ENCODE measurements at regions not wholly inside any gene's neighbourhood (a gene's known extent, or its start where the extent isn't known, plus 50 kb on each side); places are given as distances from the start of the nearest gene placed in this dataset.

DNA sequence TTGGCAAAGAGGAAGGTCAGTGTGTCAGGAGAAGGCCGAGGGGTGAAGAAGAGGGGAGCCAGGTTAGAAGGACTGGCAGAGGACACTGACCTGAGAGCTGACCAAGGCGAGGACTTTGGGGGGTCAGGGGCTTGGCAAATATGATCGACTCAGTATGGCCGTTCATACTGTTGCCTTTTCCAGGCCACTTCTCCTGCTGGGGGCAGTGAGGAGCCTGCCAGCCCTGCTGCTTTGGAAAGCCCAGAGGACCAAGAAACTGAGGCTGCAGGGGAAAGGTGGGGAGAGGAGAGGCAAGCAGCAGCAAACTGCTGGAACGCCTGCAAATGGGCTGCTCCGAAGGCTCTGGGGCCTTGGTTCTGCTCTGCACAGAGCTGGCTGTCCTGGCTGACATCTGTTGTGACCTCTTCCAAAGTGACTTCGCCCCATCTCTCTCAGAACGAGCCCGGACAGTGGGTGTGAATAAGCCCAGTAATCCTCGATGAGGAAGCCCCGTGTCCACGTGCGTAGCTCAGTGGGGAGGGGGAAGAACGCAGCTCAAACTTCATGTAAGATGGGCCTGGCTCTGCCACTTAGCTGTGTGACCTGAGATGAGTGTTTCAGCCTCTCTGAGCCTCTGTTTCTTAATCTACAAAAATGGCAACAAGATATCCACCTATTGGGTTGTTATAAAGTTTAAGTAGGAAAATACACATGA, 111.3 kb downstream of the SALL1 start:
- ChIA-PET CTCF (no interaction called here), POLR2A (no interaction called here)

DNA sequence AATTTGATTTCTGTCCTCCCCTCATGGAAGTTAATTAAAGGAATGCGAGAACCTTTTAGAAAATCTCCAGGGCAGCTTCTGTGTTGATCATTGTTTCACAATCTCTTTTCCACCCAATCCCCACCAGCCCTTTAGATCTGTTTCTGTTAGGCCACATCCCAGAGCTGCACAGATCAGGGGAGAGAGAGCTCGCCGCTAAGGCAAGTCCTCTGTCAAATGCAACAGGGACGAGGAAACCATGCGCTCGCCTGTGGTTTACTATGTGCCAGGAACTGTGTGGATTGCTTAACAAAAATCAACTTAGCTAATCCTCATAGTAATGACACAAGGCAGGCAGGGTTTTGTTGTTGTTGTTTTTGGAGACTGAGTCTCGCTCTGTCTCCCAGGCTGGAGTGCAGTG, 115.4 kb downstream of the SALL1 start:
- ChIA-PET CTCF (no interaction called here), POLR2A (no interaction called here)

GRCh38 chr16:51035110-51035498, 116.0 kb downstream of the SALL1 start:
- POLR2A ChIA-PET = no interaction called here
- CTCF ChIA-PET = interaction anchor here (0.6 kb wide), 1 partner anchor 1105 kb away, joined by 3 read pairs; no protein-coding TSS in a partner anchor

- POLR2A ChIA-PET = no interaction called here
- CTCF ChIA-PET = interaction anchor here (0.6 kb wide), 1 partner anchor 1104 kb away, joined by 3 read pairs; no protein-coding TSS in a partner anchor
Observed at GRCh38 chr16:51034481-51035109, 116.5 kb downstream of the SALL1 start.

- ChIA-PET CTCF (no interaction called here), POLR2A (no interaction called here)
Observed at GRCh38 chr16:51031598-51031997, 119.5 kb downstream of the SALL1 start.

- POLR2A ChIA-PET = no interaction called here
- CTCF ChIA-PET = no interaction called here
Observed at GRCh38 chr16:51030516-51030915, 120.6 kb downstream of the SALL1 start.

DNA sequence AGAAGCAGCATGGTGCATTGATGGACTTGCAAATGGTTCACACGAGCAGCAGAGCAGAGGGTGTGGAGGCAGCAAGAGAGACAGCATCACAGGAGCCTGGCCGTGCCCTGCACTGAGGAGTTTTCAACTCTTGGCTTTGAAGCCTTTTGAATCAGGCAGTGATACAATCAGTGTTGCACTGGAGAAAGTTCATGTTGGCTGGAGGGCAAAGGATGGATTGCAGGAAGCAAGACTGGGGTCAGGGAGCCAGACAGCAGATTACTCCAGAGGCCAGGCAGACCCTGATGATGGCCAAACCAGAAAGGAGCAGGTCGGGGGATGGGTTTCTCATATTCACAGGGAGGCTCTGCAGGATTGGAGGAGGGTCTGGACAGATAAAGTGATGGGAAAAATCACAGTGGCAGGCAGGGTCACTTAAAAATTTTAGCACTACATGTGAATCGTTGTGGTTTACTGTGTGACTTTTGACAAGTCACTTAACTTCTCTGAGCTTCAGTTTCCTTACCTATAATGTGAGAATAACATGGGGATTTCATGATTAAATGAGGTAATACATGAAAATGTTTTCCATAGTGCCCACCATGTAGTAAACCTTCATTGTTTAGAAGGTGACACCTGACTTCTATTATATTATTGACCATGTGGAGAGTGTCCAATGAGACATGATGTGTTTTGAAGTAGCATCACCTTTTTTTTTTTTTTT, 125.3 kb downstream of the SALL1 start:
- POLR2A ChIA-PET = no interaction called here
- CTCF ChIA-PET = no interaction called here

GRCh38 chr16:51024703-51025102, 126.4 kb downstream of the SALL1 start:
- POLR2A ChIA-PET = no interaction called here
- CTCF ChIA-PET = no interaction called here

DNA sequence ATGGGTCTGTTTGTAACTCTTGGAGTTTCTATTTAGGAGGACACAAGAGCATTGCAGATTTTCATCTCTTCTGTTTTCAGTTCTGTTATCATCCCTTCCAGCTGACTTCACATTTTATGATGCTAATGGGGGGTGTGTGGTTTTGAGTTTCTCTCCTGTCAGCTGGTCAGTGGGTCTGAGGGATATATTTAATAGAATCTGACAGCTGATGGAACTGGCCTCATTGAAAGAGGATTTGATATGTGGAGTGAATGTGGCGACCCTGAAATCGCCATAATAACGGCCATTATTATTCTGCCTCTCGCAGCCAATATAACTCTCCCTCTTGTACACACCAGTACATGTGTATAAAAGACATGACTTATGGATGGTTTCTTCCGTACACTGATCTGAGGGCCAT, 128.1 kb downstream of the SALL1 start:
- CTCF ChIA-PET = no interaction called here
- POLR2A ChIA-PET = no interaction called here

DNA sequence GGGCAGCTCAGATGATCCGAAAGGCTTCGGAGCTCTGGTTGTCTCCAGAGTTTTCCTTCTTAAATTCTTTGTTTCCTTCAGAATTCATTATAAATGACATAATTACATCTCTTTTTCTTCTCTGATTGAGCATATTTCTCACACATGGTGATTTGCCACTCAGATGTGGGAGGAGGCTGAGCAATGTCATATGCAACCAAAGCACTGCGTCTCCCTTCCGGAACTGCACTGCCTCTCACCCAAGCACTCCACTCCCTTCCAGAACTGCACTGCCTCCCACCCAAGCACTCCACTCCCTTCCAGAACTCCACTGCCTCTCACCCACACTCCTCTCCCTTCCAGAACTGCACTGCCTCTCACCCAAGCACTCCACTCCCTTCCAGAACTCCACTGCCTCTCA, 131.5 kb downstream of the SALL1 start:
- ChIA-PET CTCF (no interaction called here), POLR2A (no interaction called here)

DNA sequence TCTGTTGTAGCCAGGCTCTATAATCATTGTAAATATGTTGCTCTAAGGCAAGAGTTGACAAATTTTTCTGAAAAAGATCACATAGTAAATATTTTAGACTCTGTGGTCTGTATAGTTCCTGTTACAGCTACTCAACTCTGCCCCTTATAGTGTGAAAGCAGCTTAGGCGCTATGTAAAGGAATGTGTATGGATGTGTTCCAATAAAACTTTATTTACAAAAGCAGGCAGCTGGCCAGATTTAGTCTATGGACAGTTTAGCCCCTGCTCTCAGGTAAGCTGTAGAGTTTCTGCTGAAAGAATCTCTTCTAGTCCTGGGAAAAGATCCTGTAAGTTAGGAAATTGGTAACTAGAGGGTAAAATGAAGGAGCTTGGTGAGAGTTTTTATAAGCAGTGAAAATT, 133.1 kb downstream of the SALL1 start:
- ChIA-PET POLR2A (no interaction called here), CTCF (no interaction called here)

DNA sequence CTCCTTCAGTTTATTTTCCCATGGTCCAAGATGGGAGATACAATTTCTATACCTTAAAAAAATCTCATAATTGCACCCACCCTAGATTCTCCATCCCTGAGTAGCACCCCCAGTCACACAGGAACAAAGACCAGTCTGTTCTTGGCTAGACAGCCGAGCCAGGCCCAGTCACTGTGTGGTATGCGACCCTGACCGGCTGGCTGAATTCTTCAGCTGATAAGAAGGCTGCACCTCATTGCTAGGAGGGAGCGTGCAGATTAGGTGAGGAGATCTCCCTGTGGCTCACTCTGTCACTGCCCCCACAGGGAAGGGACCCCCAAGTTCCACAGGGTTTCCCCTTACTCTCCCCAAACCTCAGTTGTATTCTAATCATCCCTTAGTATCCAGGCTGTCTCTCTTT, 138.7 kb downstream of the SALL1 start:
- ChIA-PET POLR2A (no interaction called here), CTCF (no interaction called here)

DNA sequence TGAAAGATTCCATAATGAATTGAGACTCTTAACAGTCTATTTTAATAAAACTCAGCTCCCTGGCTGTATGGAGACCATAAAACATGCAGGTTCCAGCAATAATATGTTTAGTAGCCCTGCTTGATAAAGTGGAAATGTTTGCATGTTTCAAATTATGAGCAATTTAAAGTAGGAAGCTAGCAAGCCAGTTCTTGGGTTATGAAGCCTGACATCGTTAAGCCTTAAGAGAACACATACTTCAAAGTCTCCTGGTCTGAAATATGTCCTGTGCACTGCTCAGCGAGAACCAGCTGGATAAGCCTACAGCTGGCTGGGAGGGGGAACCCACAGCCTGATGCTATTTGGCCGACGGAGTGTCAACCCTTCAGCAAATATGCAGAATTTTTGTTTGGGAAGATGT, 140.3 kb downstream of the SALL1 start:
- CTCF ChIA-PET = no interaction called here
- POLR2A ChIA-PET = no interaction called here

- POLR2A ChIA-PET = no interaction called here
- CTCF ChIA-PET = no interaction called here
Observed at GRCh38 chr16:51009813-51010212, 141.3 kb downstream of the SALL1 start.

DNA sequence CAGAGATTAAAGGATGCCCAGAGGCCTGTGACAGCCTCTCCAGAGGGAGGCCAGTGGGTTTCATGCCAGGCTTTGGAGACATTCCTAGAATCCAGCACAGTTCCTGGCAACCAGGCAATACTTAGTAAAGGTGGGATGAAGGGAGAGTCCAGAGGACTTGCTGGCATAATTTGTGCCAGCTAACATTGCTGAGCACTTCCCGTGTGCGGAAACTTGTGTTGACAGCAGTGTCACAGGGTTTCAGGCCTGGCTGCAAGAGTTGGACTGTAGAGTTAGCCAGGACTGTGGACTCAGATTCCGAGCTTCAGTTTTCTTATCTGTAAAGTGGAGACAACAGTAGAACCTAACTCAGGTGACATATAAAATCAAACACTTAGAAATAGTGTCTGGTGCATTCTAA, 141.7 kb downstream of the SALL1 start:
- POLR2A ChIA-PET = no interaction called here

DNA sequence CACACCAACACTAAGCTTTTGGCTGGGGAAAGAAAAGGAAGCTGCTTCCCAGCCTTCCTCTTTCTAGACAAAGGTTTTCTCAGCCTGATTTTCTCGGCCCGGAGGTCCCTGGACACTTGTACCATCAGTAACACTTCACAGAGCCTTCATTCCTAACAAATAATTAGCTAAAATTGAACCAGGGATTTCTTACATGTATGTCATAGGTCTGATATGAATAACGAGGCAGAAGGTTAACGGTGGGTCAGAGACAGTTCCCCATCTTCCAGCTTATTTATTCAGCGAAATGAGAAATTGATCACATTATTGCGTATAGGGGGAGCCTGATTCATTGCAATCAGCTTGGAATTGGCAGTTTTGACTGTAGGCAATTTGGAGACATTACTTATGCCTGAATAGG, 142.5 kb downstream of the SALL1 start:
- CTCF ChIA-PET = no interaction called here
- POLR2A ChIA-PET = no interaction called here

More for the DNA sequence above, 141.7 kb downstream of the SALL1 start:
- CTCF ChIA-PET = no interaction called here

DNA sequence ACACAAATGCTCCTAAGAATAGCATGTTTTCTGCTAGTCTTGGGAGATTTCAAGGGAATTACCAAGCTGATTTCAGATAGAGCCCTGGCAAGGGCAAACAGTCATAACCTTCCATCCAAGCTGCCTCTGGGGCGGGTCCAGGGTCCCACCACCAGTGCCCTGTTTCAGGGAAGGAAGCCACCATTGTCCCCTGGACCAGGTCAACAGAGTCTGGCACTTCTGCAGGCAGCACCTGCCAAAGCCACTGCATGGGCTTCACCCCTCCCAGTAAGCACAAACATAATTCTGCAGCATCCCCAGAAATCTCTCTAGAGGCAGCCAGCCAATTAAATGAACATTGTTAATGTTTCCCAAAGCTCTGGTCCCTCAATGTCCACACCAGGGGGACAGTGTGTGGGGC, 143.0 kb downstream of the SALL1 start:
- CTCF ChIA-PET = no interaction called here

GRCh38 chr16:51003850-51004566, 147.1 kb downstream of the SALL1 start:
- POLR2A ChIA-PET = interaction anchor here (0.6 kb wide), 1 partner anchor 129 kb away, joined by 4 read pairs; no protein-coding TSS in a partner anchor
- CTCF ChIA-PET = no interaction called here

More for the DNA sequence above, 143.0 kb downstream of the SALL1 start:
- POLR2A ChIA-PET = no interaction called here

DNA sequence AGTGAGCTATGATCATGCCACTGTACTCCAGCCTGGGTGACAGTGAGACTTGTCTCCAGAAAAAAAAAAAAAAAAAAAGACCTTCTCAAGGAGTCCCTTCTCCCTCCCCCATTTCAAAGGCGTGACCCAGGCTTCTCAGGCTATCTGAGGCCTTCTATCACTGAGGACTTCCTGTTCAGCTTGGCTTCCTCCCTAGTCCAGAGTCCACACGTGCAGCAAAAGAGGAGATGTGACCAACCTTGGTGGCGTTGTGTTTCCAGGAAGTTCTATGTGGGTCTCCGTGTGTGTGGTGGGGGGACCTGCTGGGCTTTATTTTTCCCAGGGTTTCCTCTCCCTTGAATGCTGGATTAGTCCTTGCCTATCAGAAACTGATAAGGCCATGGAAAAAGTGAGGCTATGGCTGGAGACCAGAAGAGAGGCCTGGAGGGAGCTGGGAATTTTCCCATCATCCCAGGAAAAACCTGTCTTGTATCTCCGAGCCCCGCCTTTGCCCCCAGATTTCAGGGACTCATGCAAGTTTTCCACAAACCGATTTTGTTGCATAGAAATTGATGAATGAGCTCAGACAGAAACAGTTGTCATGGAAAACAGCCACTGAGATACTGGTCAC, 148.1 kb downstream of the SALL1 start:
- ChIA-PET CTCF (no interaction called here), POLR2A (interaction anchor here (0.6 kb wide), 1 partner anchor 130 kb away, joined by 4 read pairs; no protein-coding TSS in a partner anchor)

DNA sequence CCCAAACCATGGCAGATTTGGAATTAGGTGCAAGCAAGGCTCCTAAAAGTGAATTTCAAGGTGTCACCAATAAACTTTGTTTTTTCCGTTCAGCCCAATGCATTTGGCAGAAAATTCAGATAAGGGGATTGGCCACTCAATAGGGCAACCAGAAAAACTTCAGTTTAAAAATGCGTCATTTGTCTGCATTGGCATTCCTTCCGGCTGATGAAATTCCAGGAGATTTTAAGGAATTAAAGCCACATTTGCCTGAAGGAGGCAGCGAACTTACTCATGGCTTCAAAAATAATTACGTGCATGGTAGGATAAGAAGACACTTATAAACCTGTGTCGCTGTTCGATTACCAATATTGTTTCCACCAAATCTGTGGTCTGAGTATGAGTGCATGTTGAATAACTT, 151.9 kb downstream of the SALL1 start:
- ChIA-PET POLR2A (no interaction called here), CTCF (no interaction called here)
